HFFc6 (cell line): ENCODE measurements at regions not wholly inside any gene's neighbourhood (a gene's known extent, or its start where the extent isn't known, plus 50 kb on each side); places are given as distances from the start of the nearest gene placed in this dataset.
"Not testable (repeated sequence)": the region's sequence is repeated elsewhere in the genome, so short reads cannot be mapped to it uniquely, and the experiment has no call there.

Experiments
- DNase-seq: peaks from one replicate; pipeline ENCODE4 v3.0.0-alpha.2; 2018
- H3K27ac Mint-ChIP-seq: 2 replicates; pipeline ENCODE4 v1.8.0; 2020; ENCODE audit warnings: mild to moderate bottlenecking, mixed read lengths
- H3K27me3 Mint-ChIP-seq: 2 replicates; pipeline ENCODE4 v1.8.0; 2021; ENCODE audit warnings: mild to moderate bottlenecking, moderate library complexity, mixed read lengths; ENCODE audit not compliant: insufficient read depth
- H3K36me3 Mint-ChIP-seq: 2 replicates; pipeline ENCODE4 v1.8.0; 2021; ENCODE audit warnings: low read depth, mixed read lengths
- H3K4me1 Mint-ChIP-seq: 2 replicates; pipeline ENCODE4 v1.8.0; 2020; ENCODE audit warnings: low read depth, mixed read lengths
- H3K4me3 Mint-ChIP-seq: 2 replicates; pipeline ENCODE4 v1.8.0; 2020; ENCODE audit warnings: mild to moderate bottlenecking, moderate library complexity, mixed read lengths
- H3K9me3 Mint-ChIP-seq: 2 replicates; pipeline ENCODE4 v1.8.0; 2020; ENCODE audit warnings: mild to moderate bottlenecking, mixed read lengths
- TF ChIP-seq, protein P1 (sequence below): fragments of 200-600 bp; sonication (generic); IDR thresholded peaks from 2 replicates; pipeline ENCODE4 v1.5.0; 2021; ENCODE audit warnings: antibody characterized with exemption, mild to moderate bottlenecking

- H3K27me3 Mint-ChIP-seq, result no peaks in the 10 kb centered on the region
- H3K9me3 Mint-ChIP-seq, result peaks cover 10% of the 10 kb centered on the region; the same call in 1 of the 2 replicates
- TF ChIP-seq, protein P1, sequence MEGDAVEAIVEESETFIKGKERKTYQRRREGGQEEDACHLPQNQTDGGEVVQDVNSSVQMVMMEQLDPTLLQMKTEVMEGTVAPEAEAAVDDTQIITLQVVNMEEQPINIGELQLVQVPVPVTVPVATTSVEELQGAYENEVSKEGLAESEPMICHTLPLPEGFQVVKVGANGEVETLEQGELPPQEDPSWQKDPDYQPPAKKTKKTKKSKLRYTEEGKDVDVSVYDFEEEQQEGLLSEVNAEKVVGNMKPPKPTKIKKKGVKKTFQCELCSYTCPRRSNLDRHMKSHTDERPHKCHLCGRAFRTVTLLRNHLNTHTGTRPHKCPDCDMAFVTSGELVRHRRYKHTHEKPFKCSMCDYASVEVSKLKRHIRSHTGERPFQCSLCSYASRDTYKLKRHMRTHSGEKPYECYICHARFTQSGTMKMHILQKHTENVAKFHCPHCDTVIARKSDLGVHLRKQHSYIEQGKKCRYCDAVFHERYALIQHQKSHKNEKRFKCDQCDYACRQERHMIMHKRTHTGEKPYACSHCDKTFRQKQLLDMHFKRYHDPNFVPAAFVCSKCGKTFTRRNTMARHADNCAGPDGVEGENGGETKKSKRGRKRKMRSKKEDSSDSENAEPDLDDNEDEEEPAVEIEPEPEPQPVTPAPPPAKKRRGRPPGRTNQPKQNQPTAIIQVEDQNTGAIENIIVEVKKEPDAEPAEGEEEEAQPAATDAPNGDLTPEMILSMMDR, result no peak
- H3K36me3 Mint-ChIP-seq, result peaks cover 14% of the 10 kb centered on the region
- no peak overlapping the region for H3K4me3 Mint-ChIP-seq
- H3K27ac Mint-ChIP-seq, result no peak overlapping the region
- H3K4me1 Mint-ChIP-seq, result peaks cover 36% of the 10 kb centered on the region
- no peak for DNase-seq
Measured at GRCh38 chr3:30318110-30318509, 288.3 kb upstream of the TGFBR2 start.

DNA sequence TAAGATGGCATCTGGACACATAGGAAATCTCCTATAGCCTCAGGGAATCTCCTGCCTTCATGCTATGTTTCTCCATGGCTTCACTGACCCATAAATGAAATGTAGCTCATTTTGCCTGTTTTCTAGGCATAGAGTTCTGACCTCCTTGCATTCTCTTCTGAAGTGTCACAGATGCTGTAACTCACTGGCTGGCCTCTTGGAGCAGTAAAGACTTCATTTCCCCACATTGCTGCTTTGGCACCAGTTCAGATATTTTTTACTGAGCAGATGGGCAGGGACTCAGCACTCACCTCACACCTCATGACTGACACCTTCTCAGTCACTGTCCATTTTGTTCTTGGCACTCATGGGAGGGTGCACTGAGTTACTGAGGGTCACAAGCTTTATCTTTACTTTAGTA is 286.7 kb upstream of the TGFBR2 start:
- Mint-ChIP-seq H3K9me3 (peaks cover 10% of the 10 kb centered on the region; the same call in 1 of the 2 replicates), H3K27ac (peak overlapping the region; percentile 11; the same call in 1 of the 2 replicates), H3K27me3 (no peaks in the 10 kb centered on the region), H3K36me3 (peaks cover 18% of the 10 kb centered on the region), H3K4me3 (no peak overlapping the region), H3K4me1 (peaks cover 40% of the 10 kb centered on the region)
- DNase-seq, result peak; percentile 63
- TF ChIP-seq, protein P1, result peak; percentile 70

GRCh38 chr3:30320392-30320791 is 286.0 kb upstream of the TGFBR2 start:
- TF ChIP-seq, protein P1, result no peak
- Mint-ChIP-seq H3K9me3 (peaks cover 10% of the 10 kb centered on the region; the same call in 1 of the 2 replicates), H3K36me3 (peaks cover 18% of the 10 kb centered on the region), H3K4me1 (peaks cover 38% of the 10 kb centered on the region), H3K4me3 (no peak overlapping the region), H3K27ac (no peak overlapping the region), H3K27me3 (no peaks in the 10 kb centered on the region)
- DNase-seq, result no peak

GRCh38 chr3:30321065-30321464 is 285.3 kb upstream of the TGFBR2 start:
- H3K4me3 Mint-ChIP-seq, result no peak overlapping the region
- H3K4me1 Mint-ChIP-seq, result peaks cover 38% of the 10 kb centered on the region
- peaks cover 18% of the 10 kb centered on the region for H3K36me3 Mint-ChIP-seq
- H3K27me3 Mint-ChIP-seq, result no peaks in the 10 kb centered on the region
- no peak overlapping the region for H3K27ac Mint-ChIP-seq
- no peak for DNase-seq
- TF ChIP-seq, protein P1, result no peak
- peaks cover 10% of the 10 kb centered on the region; the same call in 1 of the 2 replicates for H3K9me3 Mint-ChIP-seq

GRCh38 chr3:30323649-30324048 is 282.8 kb upstream of the TGFBR2 start:
- not testable (repeated sequence) for H3K9me3 Mint-ChIP-seq, H3K27me3 Mint-ChIP-seq, DNase-seq, H3K27ac Mint-ChIP-seq, H3K4me3 Mint-ChIP-seq
- peaks cover 61% of the 10 kb centered on the region for H3K4me1 Mint-ChIP-seq
- peaks cover 13% of the 10 kb centered on the region for H3K36me3 Mint-ChIP-seq

DNA sequence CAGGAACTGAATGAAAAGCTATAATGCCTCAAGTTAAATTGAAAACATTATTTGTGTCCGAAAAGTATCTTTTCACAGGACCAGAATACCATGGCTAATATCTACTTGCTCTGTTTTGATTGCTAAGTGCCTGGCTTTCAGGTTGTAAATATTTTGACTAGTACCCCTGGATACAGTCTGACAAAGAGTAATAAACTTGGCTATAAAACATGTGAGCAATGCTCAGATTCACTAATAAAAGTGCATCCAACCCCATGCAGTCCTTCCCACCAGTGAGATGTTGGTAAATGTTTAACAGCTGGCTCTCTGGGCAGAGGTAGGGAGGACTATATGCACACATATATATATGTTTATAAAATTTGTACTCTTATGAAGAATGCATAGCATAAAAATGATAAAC is 281.8 kb upstream of the TGFBR2 start:
- Mint-ChIP-seq H3K27ac (peak overlapping the region; percentile 69), H3K36me3 (peaks cover 13% of the 10 kb centered on the region), H3K27me3 (no peaks in the 10 kb centered on the region), H3K4me3 (no peak overlapping the region), H3K4me1 (peaks cover 65% of the 10 kb centered on the region), H3K9me3 (peaks cover 10% of the 10 kb centered on the region; the same call in 1 of the 2 replicates)
- TF ChIP-seq, protein P1, result no peak
- peak; percentile 77 for DNase-seq

DNA sequence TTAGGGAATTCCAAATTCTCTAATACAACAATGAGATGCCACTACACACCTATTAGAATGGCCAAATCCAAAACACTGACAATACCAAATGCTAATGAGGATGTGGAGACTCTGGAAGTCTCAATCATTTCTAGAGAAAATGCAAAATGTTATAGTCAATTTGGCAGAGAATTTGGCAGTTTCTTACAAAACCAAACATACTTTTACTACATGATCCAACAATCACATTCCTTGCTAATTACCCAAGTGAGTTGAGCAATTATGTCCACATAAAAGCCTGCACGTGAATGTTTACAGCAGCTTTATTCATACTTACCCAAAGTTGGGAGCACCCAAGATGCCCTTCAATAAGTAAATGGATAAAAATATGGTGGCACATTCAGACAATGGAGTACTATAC is 278.4 kb upstream of the TGFBR2 start:
- H3K4me3 Mint-ChIP-seq, H3K27me3 Mint-ChIP-seq, DNase-seq, H3K27ac Mint-ChIP-seq, H3K36me3 Mint-ChIP-seq, H3K9me3 Mint-ChIP-seq: not testable (repeated sequence)
- peaks cover 84% of the 10 kb centered on the region for H3K4me1 Mint-ChIP-seq

DNA sequence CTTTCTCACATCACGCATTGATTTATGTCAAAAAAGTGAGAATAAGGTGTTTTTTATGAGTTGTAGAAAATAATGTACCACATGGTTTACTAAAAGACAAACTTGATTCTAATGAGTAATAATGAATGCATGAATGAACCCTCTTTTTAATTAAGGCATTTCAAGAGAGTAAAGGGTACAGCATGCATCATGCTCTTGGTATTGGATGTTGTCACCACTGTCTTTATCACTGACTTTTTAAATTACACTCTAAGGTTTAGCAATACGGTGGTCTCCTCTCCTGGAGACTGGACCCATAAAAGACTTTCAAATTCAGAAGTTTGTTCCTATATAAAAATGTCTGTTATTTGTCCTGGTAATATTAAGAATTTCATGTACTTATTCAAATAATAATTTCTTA is 277.5 kb upstream of the TGFBR2 start:
- not testable (repeated sequence) for DNase-seq, H3K27me3 Mint-ChIP-seq, H3K4me3 Mint-ChIP-seq, H3K27ac Mint-ChIP-seq, H3K9me3 Mint-ChIP-seq, H3K36me3 Mint-ChIP-seq
- H3K4me1 Mint-ChIP-seq, result peaks cover 92% of the 10 kb centered on the region
